ENCODE measurements at regions not wholly inside any gene's neighbourhood (a gene's known extent, or its start where the extent isn't known, plus 50 kb on each side); places are given as distances from the start of the nearest gene placed in this dataset.

GRCh38 chr5:3736466-3736865, 140.8 kb downstream of the IRX1 start:
- DNase-seq (ENCODE audit: low read depth in 2 of 2): no peak

DNA sequence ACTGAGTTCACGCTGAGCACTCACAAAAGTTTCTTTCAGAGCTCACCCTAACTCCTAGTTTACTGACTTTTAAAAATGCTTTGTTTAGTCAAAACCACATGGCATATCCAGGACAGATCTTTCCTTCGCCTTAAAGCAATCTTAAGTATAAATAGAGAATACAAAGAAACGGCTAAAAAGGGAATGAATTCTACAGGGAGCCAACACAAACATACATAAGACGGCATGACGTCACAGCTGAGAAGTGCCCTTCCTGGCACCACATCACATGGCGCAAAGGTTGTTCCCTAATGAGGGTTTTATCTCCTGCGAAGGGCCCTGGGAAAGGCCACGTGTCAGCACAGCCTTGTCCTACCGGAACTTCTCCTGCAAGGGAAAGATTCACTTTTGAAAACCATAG, 141.3 kb downstream of the IRX1 start:
- no peak for DNase-seq (ENCODE audit: low read depth in 2 of 2)

DNA sequence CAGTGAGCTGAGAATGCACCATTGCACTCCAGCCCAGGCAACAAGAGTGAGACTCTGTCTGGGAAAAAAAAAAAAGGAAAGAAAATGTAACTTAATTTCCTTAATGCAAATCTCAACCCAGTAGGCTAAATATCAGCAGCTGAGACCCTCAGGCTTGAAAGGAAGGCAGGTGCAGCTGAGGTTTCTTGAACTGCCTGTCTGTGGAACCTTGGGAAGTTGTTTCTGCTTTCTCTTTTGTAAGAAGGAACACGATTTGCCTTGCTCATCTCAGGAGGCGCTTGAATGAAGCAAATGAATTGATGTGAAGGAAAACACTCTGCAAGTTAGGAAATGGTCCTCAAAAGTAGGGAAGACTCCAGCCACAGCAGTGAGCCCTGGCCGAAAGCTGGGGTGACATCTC, 143.3 kb downstream of the IRX1 start:
- no peak for DNase-seq (ENCODE audit: low read depth in 2 of 2)

- DNase-seq (ENCODE audit: low read depth in 2 of 2): no peak
Measured at GRCh38 chr5:3740546-3741373, 145.1 kb downstream of the IRX1 start.

DNA sequence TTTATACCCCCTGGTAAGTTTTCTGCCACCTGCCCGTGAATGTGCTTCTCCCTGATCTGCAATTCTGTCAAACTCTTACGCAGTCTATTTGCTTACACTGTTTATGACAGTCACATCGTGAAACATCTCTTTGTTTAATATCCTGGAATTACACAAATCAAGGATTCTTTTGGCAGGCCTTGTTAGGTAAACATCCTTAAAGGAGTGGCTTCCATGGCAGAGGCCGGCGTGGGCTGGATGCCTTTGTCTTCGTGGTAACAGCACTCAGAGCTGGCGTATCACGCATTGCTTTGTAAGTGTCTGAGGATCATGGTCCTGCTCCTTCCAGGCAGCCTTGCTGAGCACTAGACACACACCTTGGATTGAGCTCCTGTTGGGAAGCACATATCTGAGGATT, 145.7 kb downstream of the IRX1 start:
- no peak for DNase-seq (ENCODE audit: low read depth in 2 of 2)

- no peak for DNase-seq (ENCODE audit: low read depth in 2 of 2)
Measured at GRCh38 chr5:3742750-3743149, 147.1 kb downstream of the IRX1 start.

DNA sequence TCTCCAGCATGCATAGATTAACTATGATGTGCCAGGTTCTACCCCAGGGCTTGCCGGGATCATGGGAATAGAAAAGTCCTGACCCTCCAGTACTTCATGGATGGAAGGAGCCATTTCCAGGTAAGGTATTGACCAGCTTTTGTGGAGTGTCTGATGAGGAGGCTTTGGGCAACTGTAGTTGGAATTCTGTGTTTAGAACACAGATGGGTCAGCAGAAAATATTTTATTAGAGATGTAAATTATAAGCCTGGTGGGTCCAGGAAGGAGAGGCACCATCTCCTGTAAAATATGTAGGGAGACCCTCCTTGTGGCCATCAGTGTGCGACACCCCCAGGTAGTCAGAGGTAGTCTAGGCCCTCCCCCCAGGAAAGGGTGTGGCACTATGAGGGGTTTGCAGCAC, 156.2 kb downstream of the IRX1 start:
- no peak for DNase-seq (ENCODE audit: low read depth in 2 of 2)

DNA sequence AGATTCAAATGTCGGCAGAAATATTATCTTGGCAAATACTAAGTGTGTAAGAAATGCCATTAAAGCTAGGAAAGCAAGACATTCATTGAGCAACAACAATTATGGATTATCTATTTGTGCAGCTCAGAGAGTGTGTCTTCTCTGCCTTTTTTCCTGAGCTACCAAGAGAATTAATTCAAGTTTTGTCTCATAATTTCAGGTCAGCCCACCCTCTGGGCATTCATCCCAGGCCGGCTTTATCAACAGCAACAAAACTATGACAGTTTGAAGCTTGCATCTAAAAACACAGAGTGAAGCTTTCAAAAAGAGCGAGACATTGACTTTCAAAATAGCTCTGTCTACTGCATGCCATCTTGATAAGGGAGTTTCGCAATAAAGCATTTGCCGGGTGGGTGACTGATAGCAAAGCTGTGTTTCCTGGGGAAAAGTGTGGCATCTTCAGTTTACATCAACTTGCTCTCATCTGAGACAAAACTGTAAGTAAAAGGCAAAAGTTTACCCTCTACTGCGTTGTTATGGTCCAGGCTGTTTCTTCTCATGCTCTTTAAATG, 182.4 kb downstream of the IRX1 start:
- DNase-seq (ENCODE audit: low read depth in 2 of 2): no peak

DNA sequence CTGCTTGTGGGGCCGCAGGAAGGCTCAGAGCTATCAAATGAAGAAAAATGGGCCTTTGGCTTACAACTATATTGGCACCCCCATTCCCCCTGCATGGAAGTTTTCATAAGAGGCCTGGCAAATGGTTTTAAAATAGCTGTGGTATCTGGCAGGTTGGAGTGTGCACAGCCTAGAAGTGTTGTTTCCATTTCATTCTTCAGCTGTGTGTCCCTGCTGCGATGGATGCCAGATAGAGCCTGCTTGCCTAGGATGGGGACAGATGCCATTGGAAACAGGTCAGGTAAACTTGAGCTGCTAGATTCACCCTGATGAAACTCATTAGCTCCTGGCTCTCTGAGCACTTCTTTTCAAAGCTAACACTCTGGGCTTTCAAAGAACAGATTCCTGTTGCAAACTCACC, 183.3 kb downstream of the IRX1 start:
- no peak for DNase-seq (ENCODE audit: low read depth in 2 of 2)

- no peak for DNase-seq (ENCODE audit: low read depth in 2 of 2)
Measured at GRCh38 chr5:3780278-3780677, 184.6 kb downstream of the IRX1 start.

GRCh38 chr5:3780907-3781306, 185.3 kb downstream of the IRX1 start:
- no peak for DNase-seq (ENCODE audit: low read depth in 2 of 2)

GRCh38 chr5:3784854-3785253, 189.2 kb downstream of the IRX1 start:
- no peak for DNase-seq (ENCODE audit: low read depth in 2 of 2)

DNA sequence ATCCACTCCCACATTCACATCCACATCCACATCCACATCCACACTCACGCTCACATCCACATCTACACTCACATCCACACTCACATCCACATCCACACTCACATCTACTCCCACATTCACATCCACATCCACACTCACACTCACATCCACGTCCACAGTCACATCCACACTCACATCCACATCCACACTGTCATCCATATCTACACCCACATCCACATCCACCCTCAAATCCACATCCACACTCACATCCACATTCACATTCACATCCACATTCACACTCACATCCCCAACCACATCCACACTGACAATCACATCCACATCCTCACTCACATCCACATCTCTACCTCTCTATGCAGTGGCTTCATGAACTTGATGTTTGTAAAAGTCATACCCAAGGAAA, 190.5 kb downstream of the IRX1 start:
- no peak for DNase-seq (ENCODE audit: low read depth in 2 of 2)

DNA sequence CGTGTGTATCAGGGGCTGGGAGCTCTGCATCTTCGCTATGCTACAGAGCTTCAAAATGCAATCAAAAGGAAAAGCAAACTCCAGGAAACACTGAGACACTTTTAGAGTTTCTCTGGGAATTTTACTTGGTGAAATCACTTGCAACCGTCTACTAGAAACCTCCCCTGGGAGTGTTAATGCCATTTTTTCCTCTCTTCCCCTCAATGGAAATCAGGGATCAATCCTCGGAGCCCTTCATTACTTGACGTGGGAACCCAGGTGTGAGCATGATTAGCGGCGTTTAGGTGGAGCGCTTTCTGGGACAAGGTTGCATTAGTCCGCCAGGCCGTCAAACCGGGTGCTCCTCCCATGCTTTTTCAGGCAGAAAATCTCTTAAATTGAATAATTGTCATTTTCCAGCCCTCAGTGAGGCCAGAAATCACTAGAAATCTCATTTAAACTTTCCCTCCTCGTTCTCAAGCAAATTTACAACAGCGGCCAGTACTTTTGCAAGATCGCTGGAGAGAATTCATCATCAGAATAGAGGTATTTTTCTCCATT, 191.3 kb downstream of the IRX1 start:
- no peak for DNase-seq (ENCODE audit: low read depth in 2 of 2)

- no peak for DNase-seq (ENCODE audit: low read depth in 2 of 2)
Measured at GRCh38 chr5:3787604-3788003, 192.0 kb downstream of the IRX1 start.

- no peak for DNase-seq (ENCODE audit: low read depth in 2 of 2)
Measured at GRCh38 chr5:3789519-3790193, 194.0 kb downstream of the IRX1 start.

- no peak for DNase-seq (ENCODE audit: low read depth in 2 of 2)
Measured at GRCh38 chr5:3793162-3793561, 197.5 kb downstream of the IRX1 start.

DNA sequence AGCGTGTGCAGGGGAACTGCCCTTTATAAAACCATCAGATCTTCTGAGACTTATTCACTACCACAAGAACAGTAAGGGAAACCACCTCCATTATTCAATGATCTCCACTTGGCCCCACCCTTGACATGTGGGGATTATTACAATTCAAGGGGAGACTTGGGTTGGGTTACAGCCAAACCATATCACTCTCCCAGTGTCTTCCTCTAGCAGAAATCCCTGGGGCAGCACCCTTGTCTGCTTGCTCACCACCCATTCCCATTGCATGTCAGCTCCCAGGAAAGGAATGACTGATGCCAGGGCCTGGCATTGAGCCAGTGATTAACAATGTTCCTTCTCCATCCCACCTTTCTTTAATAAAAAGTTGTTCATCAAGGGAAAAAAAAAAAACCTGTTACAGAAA, 199.0 kb downstream of the IRX1 start:
- no peak for DNase-seq (ENCODE audit: low read depth in 2 of 2)

GRCh38 chr5:3796736-3797135, 201.1 kb downstream of the IRX1 start:
- no peak for DNase-seq (ENCODE audit: low read depth in 2 of 2)

DNA sequence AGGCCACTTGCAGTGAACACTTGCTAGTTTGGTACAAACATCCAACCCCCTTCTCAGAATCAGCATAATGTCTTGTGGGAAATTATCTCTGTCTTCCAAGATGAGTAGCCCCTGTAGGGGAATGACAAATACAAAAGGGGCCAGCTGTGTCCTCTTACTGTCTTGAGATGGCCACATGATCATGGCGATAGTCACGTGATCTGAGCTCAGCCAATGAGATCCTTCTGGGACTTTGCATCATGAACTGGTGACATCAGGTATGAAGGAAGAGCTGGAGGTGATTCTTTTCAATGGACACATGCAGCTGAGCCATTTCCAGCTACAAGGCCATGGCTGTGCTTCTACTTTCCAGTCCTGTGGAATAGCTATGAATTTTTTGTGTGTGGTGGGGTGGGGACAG, 206.3 kb downstream of the IRX1 start:
- DNase-seq (ENCODE audit: low read depth in 2 of 2): no peak

- no peak for DNase-seq (ENCODE audit: low read depth in 2 of 2)
Measured at GRCh38 chr5:3809455-3809854, 213.8 kb downstream of the IRX1 start.

DNA sequence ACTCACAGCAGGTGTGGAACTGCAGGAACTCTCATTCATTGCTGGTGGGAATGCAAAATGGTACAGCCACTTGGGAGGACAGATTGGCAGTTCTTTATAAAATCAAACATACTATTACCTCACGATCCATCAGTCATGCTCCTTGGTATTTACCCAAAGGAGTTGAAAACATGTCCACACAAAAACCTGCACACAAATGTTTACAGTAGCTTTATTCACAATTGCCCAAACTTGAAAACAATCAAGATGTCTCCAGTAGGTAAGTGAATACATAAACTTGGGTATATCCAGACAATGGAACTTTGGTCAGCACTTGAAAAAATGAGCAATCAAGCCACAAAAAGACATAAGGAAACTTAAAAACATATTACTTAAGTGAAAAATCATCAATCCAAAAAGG, 215.5 kb downstream of the IRX1 start:
- DNase-seq (ENCODE audit: low read depth in 2 of 2): no peak

DNA sequence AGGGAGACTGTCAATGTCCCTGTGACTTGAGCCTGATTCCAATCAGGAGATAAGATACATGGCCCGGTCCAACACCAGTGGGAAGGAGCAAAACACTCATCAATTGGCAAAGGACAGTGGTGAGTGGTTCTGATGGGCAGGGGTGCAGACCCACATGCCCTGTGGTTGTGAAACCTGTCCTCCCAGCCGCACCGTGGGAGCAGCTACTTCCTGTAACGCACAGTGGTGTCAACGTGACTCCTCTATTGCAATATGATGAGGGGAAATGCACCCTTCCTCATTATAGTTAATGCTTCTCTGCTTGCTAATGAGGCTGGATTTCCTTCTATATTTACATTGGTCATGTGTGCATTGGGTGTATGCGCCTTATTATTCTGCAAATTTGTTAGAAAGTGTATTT, 223.0 kb downstream of the IRX1 start:
- no peak for DNase-seq (ENCODE audit: low read depth in 2 of 2)
